Head of caudate nucleus (tissue), 42 donors: ENCODE measurements at regions not wholly inside any gene's neighbourhood (a gene's known extent, or its start where the extent isn't known, plus 50 kb on each side); places are given as distances from the start of the nearest gene placed in this dataset.

Experiments used
- DNase-seq, 42 donors: peaks; one replicate each; pipeline versions ENCODE4 v3.0.0 to v3.0.0-alpha.2; 2020 to 2021; ENCODE audit warnings: mixed read lengths in 7 of 42
- intact Hi-C: fragments of 100-400 bp; cut with DNase I; formaldehyde crosslinking; loops from one replicate; pipeline ENCODE4 v1.15.0; 2022

GRCh38 chr7:18420108-18420507 lies 75.4 kb upstream of the HDAC9 start:
- intact Hi-C loops: no loop called here
- no peak for DNase-seq

GRCh38 chr7:18420748-18421147 lies 74.8 kb upstream of the HDAC9 start:
- DNase-seq: no peak
- intact Hi-C loops: no loop called here

GRCh38 chr7:18421297-18422002 lies 74.1 kb upstream of the HDAC9 start:
- no peak for DNase-seq
- intact Hi-C loops: no loop called here

- intact Hi-C loops: no loop called here
- DNase-seq: peak in 35 of 42 donors; percentile 15 to 80 (median 44)
Measured at GRCh38 chr7:18425227-18425626, 70.3 kb upstream of the HDAC9 start.

- intact Hi-C loops: no loop called here
Measured at GRCh38 chr7:18425838-18426445, 69.6 kb upstream of the HDAC9 start.

GRCh38 chr7:18426564-18427226 lies 68.9 kb upstream of the HDAC9 start:
- DNase-seq: no peak

More at GRCh38 chr7:18425838-18426445, 69.6 kb upstream of the HDAC9 start:
- no peak for DNase-seq

GRCh38 chr7:18429547-18429946 lies 66.0 kb upstream of the HDAC9 start:
- intact Hi-C loops: no loop called here
- no peak for DNase-seq

More at GRCh38 chr7:18426564-18427226, 68.9 kb upstream of the HDAC9 start:
- intact Hi-C loops: no loop called here

- intact Hi-C loops: no loop called here
- no peak for DNase-seq
Measured at GRCh38 chr7:18430810-18431209, 64.7 kb upstream of the HDAC9 start.

GRCh38 chr7:18434171-18434570 lies 61.4 kb upstream of the HDAC9 start:
- intact Hi-C loops: no loop called here
- no peak for DNase-seq

GRCh38 chr7:18437101-18437500 lies 58.4 kb upstream of the HDAC9 start:
- intact Hi-C loops: no loop called here
- DNase-seq: no peak

GRCh38 chr7:18440934-18441333 lies 54.6 kb upstream of the HDAC9 start:
- intact Hi-C loops: no loop called here
- no peak for DNase-seq

GRCh38 chr7:18444826-18445225 lies 50.7 kb upstream of the HDAC9 start:
- DNase-seq: no peak
- intact Hi-C loops: no loop called here

GRCh38 chr7:18445483-18445882 lies 50.1 kb upstream of the HDAC9 start:
- no peak for DNase-seq
- intact Hi-C loops: no loop called here
